HCT116 (cell line): ENCODE measurements at regions not wholly inside any gene's neighbourhood (a gene's known extent, or its start where the extent isn't known, plus 50 kb on each side); places are given as distances from the start of the nearest gene placed in this dataset.

Experiments used
- ATAC-seq: fragments of 200-7000 bp; cut with Tn5 transposase; 2 replicates; pipeline ENCODE4 v1.9.1; 2020; ENCODE audit warnings: mild to moderate bottlenecking, moderate library complexity
- BruUV-seq: library from RNA; stranded (reverse); fragments of 400-500 nt; replicated peaks from 2 replicates; lab custom pipeline; 2021; lab: Mats Ljungman, UMichigan
- CTCF ChIA-PET: fragments of 300-600 bp; sonication (Branson Sonifier 250); formaldehyde crosslinking; loops from one replicate; lab custom pipeline; 2021; ENCODE audit warnings: antibody characterized with exemption; lab: Charles Lee
- POLR2A ChIA-PET: fragments of 300-600, 350-600 bp; sonication (Branson Sonifier 250); formaldehyde crosslinking; loops from one replicate; lab custom pipeline; 2021; ENCODE audit warnings: antibody characterized with exemption; lab: Charles Lee
- RAD21 ChIA-PET, 2 experiments: fragments of 300-600 bp; sonication (Branson Sonifier 250); formaldehyde crosslinking; loops; one replicate each; lab custom pipeline; 2023; ENCODE audit warnings: low total read pairs in 2 of 2; ENCODE audit not compliant: uncharacterized antibody in 2 of 2, unreplicated experiment in 2 of 2, low non-redundant PET in 1 of 2; lab: Charles Lee
- DNase-seq: peaks from one replicate; pipeline ENCODE4 v3.0.0-alpha.2; 2010; ENCODE audit warnings: low read depth, low spot score
- H2AFZ ChIP-seq: fragments of 200-600 bp; shearing (Covaris generic), sonication (generic); 2 replicates; pipeline ENCODE4 v1.6.1; 2017; ENCODE audit warnings: low read depth, mixed run types, mixed read lengths, antibody characterized with exemption, low read length; ENCODE audit not compliant: poor library complexity, severe bottlenecking
- H3K27ac ChIP-seq: 2 replicates; pipeline ENCODE4 v1.5.1; 2012; ENCODE audit warnings: low read depth, low read length
- H3K27me3 ChIP-seq: fragments of 200-600 bp; sonication (generic); 2 replicates; pipeline ENCODE4 v1.6.1; 2016; ENCODE audit warnings: mixed run types, low read length, mixed read lengths; ENCODE audit not compliant: insufficient read depth
- H3K36me3 ChIP-seq, 2 experiments: fragments of 200-500 bp in 1 of 2; fragments of 200-600 bp in 1 of 2; sonication (Bioruptor generic) in 1 of 2; sonication (generic) in 1 of 2; 2 replicates each; pipeline versions ENCODE4 v1.5.1 to v1.6.1; 2014 to 2016; ENCODE audit warnings: low read length in 2 of 2, inconsistent platforms in 1 of 2, mixed read lengths in 1 of 2, mixed run types in 1 of 2; ENCODE audit not compliant: insufficient read depth in 2 of 2, control insufficient read depth in 1 of 2
- H3K4me1 ChIP-seq, 2 experiments: fragments of 200-600 bp in 1 of 2; sonication (generic) in 1 of 2; 2 replicates each; pipeline versions ENCODE4 v1.5.1 to v1.6.1; 2012 to 2017; ENCODE audit warnings: low read length in 2 of 2, inconsistent platforms in 1 of 2, mild to moderate bottlenecking in 1 of 2, mixed read lengths in 1 of 2, mixed run types in 1 of 2, moderate library complexity in 1 of 2; ENCODE audit not compliant: insufficient read depth in 2 of 2, control insufficient read depth in 1 of 2
- H3K4me2 ChIP-seq: fragments of 200-600 bp; sonication (generic); 2 replicates; pipeline ENCODE4 v1.6.1; 2017; ENCODE audit warnings: mixed run types, low read length, mixed read lengths
- H3K4me3 ChIP-seq, 2 experiments: fragments of 200-600 bp in 1 of 2; sonication (generic) in 1 of 2; replicated peaks in 1 of 2; 2 replicates each; pipeline ENCODE4 v1.5.1; 2011 to 2016; ENCODE audit warnings: low read length in 2 of 2, control low read depth in 1 of 2, low read depth in 1 of 2, mild to moderate bottlenecking in 1 of 2, mixed read lengths in 1 of 2, mixed run types in 1 of 2
- H3K79me2 ChIP-seq: fragments of 200-600 bp; sonication (generic); 2 replicates; pipeline ENCODE4 v1.6.1; 2017; ENCODE audit warnings: mild to moderate bottlenecking, mixed run types, low read length, moderate library complexity, mixed read lengths; ENCODE audit not compliant: insufficient read depth
- H3K9ac ChIP-seq: fragments of 200-600 bp; sonication (generic); 2 replicates; pipeline ENCODE4 v1.6.1; 2016; ENCODE audit warnings: low read length, mixed read lengths
- H3K9me2 ChIP-seq: fragments of 200-600 bp; sonication (generic), shearing (Covaris generic); 2 replicates; pipeline ENCODE4 v1.6.1; 2017; ENCODE audit warnings: mixed run types, mild to moderate bottlenecking, moderate library complexity; ENCODE audit not compliant: insufficient read depth
- H3K9me3 ChIP-seq, 2 experiments: fragments of 200-500 bp in 1 of 2; fragments of 200-600 bp in 1 of 2; sonication (Bioruptor generic) in 1 of 2; sonication (generic) in 1 of 2; 2 replicates each; pipeline ENCODE4 v1.6.1; 2014 to 2017; ENCODE audit warnings: low read length in 2 of 2, mixed read lengths in 2 of 2, inconsistent platforms in 1 of 2, low read depth in 1 of 2, mild to moderate bottlenecking in 1 of 2, mixed run types in 1 of 2, moderate library complexity in 1 of 2; ENCODE audit not compliant: control insufficient read depth in 1 of 2, insufficient read depth in 1 of 2
- H4K20me1 ChIP-seq: fragments of 200-600 bp; sonication (generic), shearing (Covaris generic); 2 replicates; pipeline ENCODE4 v1.6.1; 2017; ENCODE audit warnings: mixed run types, mild to moderate bottlenecking, moderate library complexity; ENCODE audit not compliant: insufficient read depth
- CTCF ChIP-seq, 3 experiments: fragments of 200-600 bp in 1 of 3; sonication (generic) in 1 of 3; IDR thresholded peaks in 2 of 3; conservative IDR thresholded peaks in 1 of 3; 2 replicates each; pipeline ENCODE4 v1.5.1; 2012 to 2017; ENCODE audit warnings: low read depth in 2 of 3, low read length in 2 of 3, antibody characterized with exemption in 1 of 3, borderline replicate concordance in 1 of 3, control low read depth in 1 of 3, mild to moderate bottlenecking in 1 of 3, mixed read lengths in 1 of 3, mixed run types in 1 of 3, moderate library complexity in 1 of 3; ENCODE audit not compliant: insufficient read depth in 1 of 3
- EGR1 ChIP-seq: IDR thresholded peaks from 2 replicates; pipeline ENCODE4 v1.6.1; 2012; ENCODE audit warnings: low read depth
- SP1 ChIP-seq: IDR thresholded peaks from 2 replicates; pipeline ENCODE4 v1.6.1; 2012; ENCODE audit warnings: low read depth
- ZFX ChIP-seq: fragments of 450-650 bp; IDR thresholded peaks from 2 replicates; pipeline ENCODE4 v1.6.1; 2017
- intact Hi-C: fragments of 100-400 bp; cut with micrococcal nuclease; formaldehyde crosslinking; loops from 2 replicates; pipeline ENCODE4 v1.10.0; 2022
- TF ChIP-seq, protein P1 (sequence below): IDR thresholded peaks from 2 replicates; pipeline ENCODE4 v1.6.1; 2011; ENCODE audit warnings: mild to moderate bottlenecking, low read length, moderate library complexity; ENCODE audit not compliant: insufficient replicate concordance; ENCODE audit errors: extremely low read depth

- CTCF ChIA-PET, result no interaction called here
- Histone ChIP-seq H3K9me2 (no peaks in the 10 kb centered on the region), H3K27me3 (no peaks in the 10 kb centered on the region), H3K4me2 (no peak overlapping the region), H3K4me1 (no peaks in the 10 kb centered on the region)
- RAD21 ChIA-PET, result no interaction called here
- POLR2A ChIA-PET, result no interaction called here
- ATAC-seq, result 0 out of 2 replicates have a peak, but pooled peaks have one; percentile 25
- TF ChIP-seq SP1 (no peak), EGR1 (no peak), ZFX (no peak), CTCF (IDR thresholded peaks at IDR 0.05 in 2 of 3, conservative IDR thresholded peaks at IDR 0.05 in 1 of 3; ENCODE audit: borderline replicate concordance in 1 of 3, insufficient read depth in 1 of 3, low read depth in 2 of 3, low read length in 2 of 3) (peak in 2 of 3 experiments; percentile 14 to 17; a peak in 2 of 6 replicates)
- TF ChIP-seq, protein P1, sequence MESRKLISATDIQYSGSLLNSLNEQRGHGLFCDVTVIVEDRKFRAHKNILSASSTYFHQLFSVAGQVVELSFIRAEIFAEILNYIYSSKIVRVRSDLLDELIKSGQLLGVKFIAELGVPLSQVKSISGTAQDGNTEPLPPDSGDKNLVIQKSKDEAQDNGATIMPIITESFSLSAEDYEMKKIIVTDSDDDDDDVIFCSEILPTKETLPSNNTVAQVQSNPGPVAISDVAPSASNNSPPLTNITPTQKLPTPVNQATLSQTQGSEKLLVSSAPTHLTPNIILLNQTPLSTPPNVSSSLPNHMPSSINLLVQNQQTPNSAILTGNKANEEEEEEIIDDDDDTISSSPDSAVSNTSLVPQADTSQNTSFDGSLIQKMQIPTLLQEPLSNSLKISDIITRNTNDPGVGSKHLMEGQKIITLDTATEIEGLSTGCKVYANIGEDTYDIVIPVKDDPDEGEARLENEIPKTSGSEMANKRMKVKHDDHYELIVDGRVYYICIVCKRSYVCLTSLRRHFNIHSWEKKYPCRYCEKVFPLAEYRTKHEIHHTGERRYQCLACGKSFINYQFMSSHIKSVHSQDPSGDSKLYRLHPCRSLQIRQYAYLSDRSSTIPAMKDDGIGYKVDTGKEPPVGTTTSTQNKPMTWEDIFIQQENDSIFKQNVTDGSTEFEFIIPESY, result no peak
- TF ChIP-seq, all 23 proteins: peak for 1
- Histone ChIP-seq H3K9ac (no peak overlapping the region), H3K4me3 (no peak overlapping the region), H3K9me3 (no peaks in the 10 kb centered on the region), H4K20me1 (no peaks in the 10 kb centered on the region), H3K79me2 (no peaks in the 10 kb centered on the region), H3K36me3 (no peaks in the 10 kb centered on the region), H2AFZ (no peak overlapping the region), H3K27ac (no peak overlapping the region)
- no peak for DNase-seq
- intact Hi-C loops, result no loop called here
- BruUV-seq, result no TSS peak
These were observed 325.1 kb downstream of the BRINP2 start for GRCh38 chr1:177495878-177496277.
